SU-DHL-6 (cell line): ENCODE measurements at regions not wholly inside any gene's neighbourhood (a gene's known extent, or its start where the extent isn't known, plus 50 kb on each side); places are given as distances from the start of the nearest gene placed in this dataset.

Experiments
- H2AFZ ChIP-seq: fragments of 200-600 bp; sonication (generic); 2 replicates; pipeline ENCODE4 v1.6.1; 2014; ENCODE audit warnings: low read depth, mild to moderate bottlenecking, moderate library complexity, mixed read lengths, antibody characterized with exemption, low read length; ENCODE audit not compliant: severe bottlenecking
- H3F3A ChIP-seq: fragments of 200-600 bp; shearing (Covaris generic); 2 replicates; pipeline ENCODE4 v1.6.0; 2016; ENCODE audit warnings: antibody characterized with exemption, mild to moderate bottlenecking; ENCODE audit not compliant: insufficient read depth
- H3K27ac ChIP-seq: fragments of 200-600 bp; sonication (generic); 2 replicates; pipeline ENCODE4 v1.5.1; 2016; ENCODE audit warnings: low read depth, mild to moderate bottlenecking, low read length, moderate library complexity, mixed read lengths
- H3K27me3 ChIP-seq: fragments of 200-600 bp; sonication (generic), shearing (Covaris generic); 2 replicates; pipeline ENCODE4 v1.6.0; 2014; ENCODE audit warnings: mild to moderate bottlenecking, low read length
- H3K36me3 ChIP-seq: fragments of 200-600 bp; sonication (generic); 2 replicates; pipeline ENCODE4 v1.6.1; 2014; ENCODE audit warnings: mild to moderate bottlenecking, low read length, mixed read lengths
- H3K4me2 ChIP-seq: fragments of 300-600, 200-600 bp; shearing (Covaris generic), sonication (generic); 2 replicates; pipeline ENCODE4 v1.6.0; 2014; ENCODE audit warnings: low read length, low read depth, mild to moderate bottlenecking; ENCODE audit not compliant: poor library complexity, severe bottlenecking
- H3K4me3 ChIP-seq: fragments of 200-600 bp; sonication (generic); 2 replicates; pipeline ENCODE4 v1.5.1; 2014; ENCODE audit warnings: antibody characterized with exemption, low read length, mild to moderate bottlenecking, mixed read lengths; ENCODE audit not compliant: insufficient read depth, poor library complexity, severe bottlenecking
- H3K79me2 ChIP-seq: fragments of 200-600 bp; sonication (generic); 2 replicates; pipeline ENCODE4 v1.6.1; 2014; ENCODE audit warnings: mild to moderate bottlenecking, low read length, moderate library complexity; ENCODE audit not compliant: insufficient read depth
- H3K9ac ChIP-seq: fragments of 200-600 bp; sonication (generic); 2 replicates; pipeline ENCODE4 v1.7.0; 2014; ENCODE audit warnings: mild to moderate bottlenecking, low read length
- H3K9me2 ChIP-seq: fragments of 200-600 bp; sonication (generic); replicated peaks from 2 replicates; pipeline ENCODE4 v1.6.1; 2014; ENCODE audit warnings: low read length; ENCODE audit not compliant: insufficient read depth
- H3K9me3 ChIP-seq: fragments of 200-600 bp; sonication (generic); 2 replicates; pipeline ENCODE4 v1.6.1; 2014; ENCODE audit warnings: low read length, mixed read lengths; ENCODE audit not compliant: insufficient read depth
- H4K20me1 ChIP-seq: fragments of 200-600 bp; sonication (generic); 2 replicates; pipeline ENCODE4 v1.6.1; 2014; ENCODE audit warnings: low read depth, mild to moderate bottlenecking, antibody characterized with exemption, low read length, moderate library complexity, mixed read lengths
- EZH2phosphoT487 ChIP-seq: fragments of 200-600 bp; sonication (generic), shearing (Covaris generic); conservative IDR thresholded peaks from 2 replicates; pipeline ENCODE4 v1.6.1; 2018; ENCODE audit warnings: mild to moderate bottlenecking, antibody characterized with exemption, low read length, moderate library complexity, mixed read lengths
- TF ChIP-seq, protein P1 (sequence below): fragments of 200-600 bp; sonication (generic); IDR thresholded peaks from one replicate; pipeline ENCODE4 v1.5.1; 2017; ENCODE audit warnings: antibody characterized with exemption, mild to moderate bottlenecking, low read length, moderate library complexity; ENCODE audit not compliant: insufficient read depth, poor library complexity, severe bottlenecking

DNA sequence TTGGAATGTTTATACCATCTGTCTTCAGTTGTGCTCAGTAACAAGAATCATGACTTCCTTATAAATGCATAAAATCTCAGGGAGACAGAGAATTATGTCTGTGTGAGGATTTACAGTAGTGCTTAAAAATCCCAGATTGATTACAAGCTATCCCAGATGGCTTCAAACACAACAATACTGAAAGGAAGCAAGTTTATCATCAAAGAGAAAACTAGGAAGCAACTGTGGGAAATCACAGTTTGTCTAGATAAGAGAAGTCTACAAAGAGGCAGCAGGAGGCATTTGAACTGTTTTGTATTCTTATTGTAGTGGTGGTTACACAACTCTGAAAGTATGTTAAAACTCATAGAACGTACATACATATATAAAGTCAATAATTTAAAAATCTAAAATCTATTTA lies 104.4 kb upstream of the SALL4 start:
- H3K27ac ChIP-seq: no peak overlapping the region
- no peak for TF ChIP-seq EZH2phosphoT487
- TF ChIP-seq, protein P1, sequence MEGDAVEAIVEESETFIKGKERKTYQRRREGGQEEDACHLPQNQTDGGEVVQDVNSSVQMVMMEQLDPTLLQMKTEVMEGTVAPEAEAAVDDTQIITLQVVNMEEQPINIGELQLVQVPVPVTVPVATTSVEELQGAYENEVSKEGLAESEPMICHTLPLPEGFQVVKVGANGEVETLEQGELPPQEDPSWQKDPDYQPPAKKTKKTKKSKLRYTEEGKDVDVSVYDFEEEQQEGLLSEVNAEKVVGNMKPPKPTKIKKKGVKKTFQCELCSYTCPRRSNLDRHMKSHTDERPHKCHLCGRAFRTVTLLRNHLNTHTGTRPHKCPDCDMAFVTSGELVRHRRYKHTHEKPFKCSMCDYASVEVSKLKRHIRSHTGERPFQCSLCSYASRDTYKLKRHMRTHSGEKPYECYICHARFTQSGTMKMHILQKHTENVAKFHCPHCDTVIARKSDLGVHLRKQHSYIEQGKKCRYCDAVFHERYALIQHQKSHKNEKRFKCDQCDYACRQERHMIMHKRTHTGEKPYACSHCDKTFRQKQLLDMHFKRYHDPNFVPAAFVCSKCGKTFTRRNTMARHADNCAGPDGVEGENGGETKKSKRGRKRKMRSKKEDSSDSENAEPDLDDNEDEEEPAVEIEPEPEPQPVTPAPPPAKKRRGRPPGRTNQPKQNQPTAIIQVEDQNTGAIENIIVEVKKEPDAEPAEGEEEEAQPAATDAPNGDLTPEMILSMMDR: no peak
- no peaks in the 10 kb centered on the region for H3F3A ChIP-seq
- H3K4me2 ChIP-seq: no peak overlapping the region
- no peaks in the 10 kb centered on the region for H3K27me3 ChIP-seq
- no peaks in the 10 kb centered on the region for H3K9me2 ChIP-seq
- H3K4me3 ChIP-seq: no peak overlapping the region
- no peaks in the 10 kb centered on the region for H3K36me3 ChIP-seq
- H2AFZ ChIP-seq: no peak overlapping the region
- H4K20me1 ChIP-seq: no peaks in the 10 kb centered on the region
- no peaks in the 10 kb centered on the region for H3K9me3 ChIP-seq
- no peaks in the 10 kb centered on the region for H3K79me2 ChIP-seq
- no peak overlapping the region for H3K9ac ChIP-seq

DNA sequence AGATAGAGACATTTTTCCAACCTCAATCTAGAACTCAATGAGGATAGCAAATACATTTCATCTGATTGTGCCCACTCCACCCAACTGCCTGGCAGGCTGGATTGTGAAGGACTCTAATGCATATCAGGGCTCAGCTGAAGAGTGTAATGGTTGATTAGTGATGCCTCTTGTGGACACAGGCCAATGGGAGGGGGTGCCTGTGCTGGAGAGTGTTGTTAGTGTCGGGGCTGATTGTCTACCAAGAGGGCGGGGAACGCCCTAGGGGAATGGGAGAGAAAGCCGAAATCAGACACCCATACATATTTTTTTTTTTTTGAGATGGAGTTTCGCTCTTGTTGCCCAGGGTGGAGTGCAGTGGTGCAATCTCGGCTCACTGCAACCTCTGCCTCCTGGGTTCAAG lies 103.7 kb upstream of the SALL4 start:
- H3F3A ChIP-seq: no peaks in the 10 kb centered on the region
- no peak overlapping the region for H3K27ac ChIP-seq

DNA sequence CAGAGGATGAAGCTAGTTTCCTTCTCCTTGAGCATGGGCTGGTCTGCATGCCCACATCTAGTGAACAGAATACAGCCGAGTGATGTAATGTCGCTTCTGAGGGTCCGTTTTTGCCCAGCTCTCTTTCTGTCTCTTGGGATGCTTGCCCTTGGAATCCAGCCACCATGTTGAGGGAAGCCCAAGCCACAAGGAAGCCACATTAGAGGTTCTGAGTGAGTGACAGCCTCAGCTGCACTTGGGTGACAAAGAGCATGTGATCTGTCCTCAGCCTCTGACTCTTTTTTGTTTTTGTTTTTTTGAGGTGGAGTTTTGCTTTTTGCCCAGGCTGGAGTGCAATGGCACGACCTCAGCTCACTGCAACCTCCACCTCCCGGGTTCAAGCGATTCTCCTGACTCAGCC lies 100.6 kb upstream of the SALL4 start:
- TF ChIP-seq, protein P1: no peak
- no peak for TF ChIP-seq EZH2phosphoT487
- Histone ChIP-seq H3K4me3 (no peak overlapping the region), H3K9me3 (no peaks in the 10 kb centered on the region), H3K27me3 (no peaks in the 10 kb centered on the region), H3K9ac (no peak overlapping the region), H3K9me2 (no peaks in the 10 kb centered on the region), H3K79me2 (no peaks in the 10 kb centered on the region), H2AFZ (no peak overlapping the region), H3F3A (no peaks in the 10 kb centered on the region), H3K36me3 (no peaks in the 10 kb centered on the region), H3K4me2 (no peak overlapping the region), H4K20me1 (no peaks in the 10 kb centered on the region), H3K27ac (no peak overlapping the region)

More for the DNA sequence above, 103.7 kb upstream of the SALL4 start:
- H3K4me2 ChIP-seq: no peak overlapping the region
- no peaks in the 10 kb centered on the region for H3K79me2 ChIP-seq
- no peak overlapping the region for H3K4me3 ChIP-seq
- H4K20me1 ChIP-seq: no peaks in the 10 kb centered on the region
- H3K9me3 ChIP-seq: no peaks in the 10 kb centered on the region
- no peaks in the 10 kb centered on the region for H3K9me2 ChIP-seq
- no peak overlapping the region for H3K9ac ChIP-seq
- TF ChIP-seq, protein P1: no peak
- no peak for TF ChIP-seq EZH2phosphoT487
- H2AFZ ChIP-seq: no peak overlapping the region
- H3K36me3 ChIP-seq: no peaks in the 10 kb centered on the region
- H3K27me3 ChIP-seq: no peaks in the 10 kb centered on the region

DNA sequence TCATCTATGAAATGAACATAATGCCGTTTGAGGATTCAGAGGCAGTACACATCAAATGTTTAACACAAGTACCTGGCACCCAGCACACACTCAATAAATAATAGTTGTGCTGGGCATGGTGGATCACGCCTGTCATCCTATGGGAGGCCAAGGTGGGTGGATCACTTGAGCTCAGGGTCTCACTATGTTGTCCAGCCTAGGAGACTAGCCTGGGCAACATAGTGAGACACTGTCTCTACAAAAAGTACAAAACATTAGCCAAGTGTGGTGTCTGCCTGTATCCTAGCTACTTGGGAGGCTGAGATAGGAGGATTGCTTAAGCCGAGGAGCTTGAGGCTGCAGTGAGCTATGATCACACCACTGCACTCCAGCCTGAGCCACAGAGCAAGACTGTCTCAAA lies 98.1 kb upstream of the SALL4 start:
- H3K9ac ChIP-seq: no peak overlapping the region

More for the DNA sequence above, 98.1 kb upstream of the SALL4 start:
- TF ChIP-seq, protein P1: no peak
- no peak for TF ChIP-seq EZH2phosphoT487
- Histone ChIP-seq H3K36me3 (no peaks in the 10 kb centered on the region), H3K4me3 (no peak overlapping the region), H3K27me3 (no peaks in the 10 kb centered on the region), H3F3A (no peaks in the 10 kb centered on the region), H3K27ac (no peak overlapping the region), H3K4me2 (no peak overlapping the region), H3K9me3 (no peaks in the 10 kb centered on the region), H3K79me2 (no peaks in the 10 kb centered on the region), H3K9me2 (no peaks in the 10 kb centered on the region), H2AFZ (no peak overlapping the region), H4K20me1 (no peaks in the 10 kb centered on the region)
